ENCODE measurements at regions not wholly inside any gene's neighbourhood (a gene's known extent, or its start where the extent isn't known, plus 50 kb on each side); places are given as distances from the start of the nearest gene placed in this dataset.
"Not testable (repeated sequence)": the region's sequence is repeated elsewhere in the genome, so short reads cannot be mapped to it uniquely, and the experiment has no call there.

GRCh38 chr1:209100460-209100859 is 483.1 kb upstream of the CAMK1G start:
- FAIRE-seq: no peak

- no peak for FAIRE-seq
Observed at GRCh38 chr1:209101106-209101505, 482.4 kb upstream of the CAMK1G start.

- no peak for FAIRE-seq
Observed at GRCh38 chr1:209102120-209102519, 481.4 kb upstream of the CAMK1G start.

GRCh38 chr1:209102531-209102930 is 481.0 kb upstream of the CAMK1G start:
- FAIRE-seq: no peak

- FAIRE-seq: no peak
Observed at GRCh38 chr1:209103092-209103491, 480.4 kb upstream of the CAMK1G start.

GRCh38 chr1:209104646-209105045 is 478.9 kb upstream of the CAMK1G start:
- FAIRE-seq: no peak

- FAIRE-seq: no peak
Observed at GRCh38 chr1:209105701-209106100, 477.8 kb upstream of the CAMK1G start.

- FAIRE-seq: no peak
Observed at GRCh38 chr1:209106237-209106741, 477.2 kb upstream of the CAMK1G start.

GRCh38 chr1:209106861-209107260 is 476.7 kb upstream of the CAMK1G start:
- no peak for FAIRE-seq

GRCh38 chr1:209107535-209107934 is 476.0 kb upstream of the CAMK1G start:
- FAIRE-seq: no peak

GRCh38 chr1:209109001-209109785 is 474.3 kb upstream of the CAMK1G start:
- no peak for FAIRE-seq

- FAIRE-seq: no peak
Observed at GRCh38 chr1:209113521-209113920, 470.0 kb upstream of the CAMK1G start.

- FAIRE-seq: no peak
Observed at GRCh38 chr1:209116705-209117104, 466.8 kb upstream of the CAMK1G start.

GRCh38 chr1:209123601-209124000 is 459.9 kb upstream of the CAMK1G start:
- FAIRE-seq: no peak

GRCh38 chr1:209129091-209129490 is 454.4 kb upstream of the CAMK1G start:
- not testable (repeated sequence) for FAIRE-seq

- FAIRE-seq: no peak
Observed at GRCh38 chr1:209130886-209131285, 452.6 kb upstream of the CAMK1G start.

- no peak for FAIRE-seq
Observed at GRCh38 chr1:209132736-209133467, 450.6 kb upstream of the CAMK1G start.

GRCh38 chr1:209134001-209134400 is 449.5 kb upstream of the CAMK1G start:
- no peak for FAIRE-seq

GRCh38 chr1:209143916-209144315 is 439.6 kb upstream of the CAMK1G start:
- no peak for FAIRE-seq

GRCh38 chr1:209150114-209150513 is 433.4 kb upstream of the CAMK1G start:
- no peak for FAIRE-seq

- FAIRE-seq: no peak
Observed at GRCh38 chr1:209153411-209153810, 430.1 kb upstream of the CAMK1G start.

- FAIRE-seq: no peak
Observed at GRCh38 chr1:209154912-209155311, 428.6 kb upstream of the CAMK1G start.

- no peak for FAIRE-seq
Observed at GRCh38 chr1:209155546-209155945, 428.0 kb upstream of the CAMK1G start.

- no peak for FAIRE-seq
Observed at GRCh38 chr1:209156991-209157390, 426.5 kb upstream of the CAMK1G start.
